Brain microvascular endothelial cell (primary cell): ENCODE measurements at regions not wholly inside any gene's neighbourhood (a gene's known extent, or its start where the extent isn't known, plus 50 kb on each side); places are given as distances from the start of the nearest gene placed in this dataset.

ENCODE experiments used
- DNase-seq: peaks from one replicate; pipeline ENCODE4 v3.0.0-alpha.2; 2020
- H3K27ac ChIP-seq: fragments of 250-450 bp; sonication (Bioruptor Pico); 2 replicates; pipeline ENCODE4 v1.5.1; 2020; ENCODE audit warnings: mild to moderate bottlenecking, moderate library complexity
- H3K27me3 ChIP-seq: fragments of 250-450 bp; sonication (Bioruptor Pico); replicated peaks from 2 replicates; pipeline ENCODE4 v1.5.1; 2020; ENCODE audit warnings: mild to moderate bottlenecking
- H3K36me3 ChIP-seq: fragments of 250-450 bp; sonication (Bioruptor Pico); replicated peaks from 2 replicates; pipeline ENCODE4 v1.5.1; 2020; ENCODE audit warnings: mild to moderate bottlenecking
- H3K4me3 ChIP-seq: 2 replicates; pipeline ENCODE4 v1.5.1; 2011; ENCODE audit warnings: low read depth, mild to moderate bottlenecking, control low read depth, low read length, moderate library complexity
- CTCF ChIP-seq: IDR thresholded peaks from 2 replicates; pipeline ENCODE4 v1.5.1; 2011; ENCODE audit warnings: low read depth, mild to moderate bottlenecking, moderate library complexity, low read length, control low read depth, inconsistent platforms; ENCODE audit errors: missing control alignments
- in situ Hi-C: cut with HindIII; loops from 2 replicates; pipeline ENCODE4 v1.10.0; 2017; ENCODE audit warnings: low sequenced_read_pairs, low pct_ligation_motif_present

DNA sequence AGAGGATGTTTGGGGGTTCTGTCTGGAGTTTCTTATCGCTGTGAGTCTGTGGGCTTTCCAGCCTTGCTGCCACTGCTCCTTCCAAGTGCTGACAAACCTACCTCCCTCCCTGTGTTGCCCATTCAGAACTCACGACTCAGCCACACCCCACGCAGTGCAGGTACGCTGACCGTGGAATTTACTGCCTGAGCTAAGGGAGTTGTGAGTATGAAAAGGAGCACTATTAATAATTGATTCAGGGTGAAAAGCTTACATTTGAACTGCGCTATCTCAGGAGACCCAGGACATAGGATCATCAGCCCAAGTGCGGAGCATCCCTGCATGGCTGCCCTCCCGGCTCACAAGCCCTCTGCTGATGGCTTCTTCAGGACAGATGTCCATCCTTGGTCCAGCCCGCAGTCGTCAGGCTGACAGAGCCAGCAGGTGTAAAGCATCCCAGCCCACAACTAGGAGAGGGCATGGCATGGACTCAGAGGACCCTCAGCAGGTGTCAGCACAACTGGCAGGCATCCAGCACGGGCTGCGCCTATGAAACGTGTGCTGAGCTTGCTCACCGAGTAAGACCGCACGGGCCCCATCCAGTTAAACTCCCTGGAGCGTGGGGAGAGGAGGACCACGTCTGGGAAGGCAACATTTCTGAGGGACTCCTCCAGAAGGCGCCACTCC lies 244.0 kb downstream of the COL4A1 start:
- no peak overlapping the region for H3K27ac ChIP-seq
- in situ Hi-C loops, result no loop called here
- no peak for TF ChIP-seq CTCF
- no peak overlapping the region for H3K4me3 ChIP-seq
- DNase-seq, result no peak
- no peaks in the 10 kb centered on the region for H3K27me3 ChIP-seq
- H3K36me3 ChIP-seq, result no peaks in the 10 kb centered on the region

GRCh38 chr13:110062077-110062776 lies 244.7 kb downstream of the COL4A1 start:
- Histone ChIP-seq H3K36me3 (no peaks in the 10 kb centered on the region), H3K4me3 (no peak overlapping the region), H3K27me3 (no peaks in the 10 kb centered on the region), H3K27ac (no peak overlapping the region)
- no peak for DNase-seq
- in situ Hi-C loops, result no loop called here
- no peak for TF ChIP-seq CTCF

- Histone ChIP-seq H3K36me3 (no peaks in the 10 kb centered on the region), H3K4me3 (no peak overlapping the region), H3K27ac (no peak overlapping the region), H3K27me3 (no peaks in the 10 kb centered on the region)
- no peak for DNase-seq
- in situ Hi-C loops, result no loop called here
- TF ChIP-seq CTCF, result no peak
Observed at GRCh38 chr13:110061270-110061669, 245.7 kb downstream of the COL4A1 start.

- no peak for DNase-seq
- H3K27me3 ChIP-seq, result no peaks in the 10 kb centered on the region
- no peak for TF ChIP-seq CTCF
- H3K4me3 ChIP-seq, result no peak overlapping the region
- in situ Hi-C loops, result no loop called here
- H3K36me3 ChIP-seq, result no peaks in the 10 kb centered on the region
- H3K27ac ChIP-seq, result no peak overlapping the region
Observed at GRCh38 chr13:110057052-110057451, 249.9 kb downstream of the COL4A1 start.

GRCh38 chr13:110056640-110057039 lies 250.3 kb downstream of the COL4A1 start:
- H3K4me3 ChIP-seq, result no peak overlapping the region
- H3K27me3 ChIP-seq, result no peaks in the 10 kb centered on the region

More at GRCh38 chr13:110056640-110057039, 250.3 kb downstream of the COL4A1 start:
- DNase-seq, result no peak
- no peaks in the 10 kb centered on the region for H3K36me3 ChIP-seq
- H3K27ac ChIP-seq, result no peak overlapping the region
- in situ Hi-C loops, result no loop called here
- TF ChIP-seq CTCF, result no peak
